Kidney epithelial cell (primary cell): ENCODE measurements at regions not wholly inside any gene's neighbourhood (a gene's known extent, or its start where the extent isn't known, plus 50 kb on each side); places are given as distances from the start of the nearest gene placed in this dataset.

Source experiments
- DNase-seq: peaks from one replicate; pipeline ENCODE4 v3.0.0-alpha.2; 2010; ENCODE audit warnings: low read depth
- H3K27me3 ChIP-seq: 2 replicates; pipeline ENCODE4 v1.6.0; 2011; ENCODE audit warnings: low read length; ENCODE audit not compliant: control insufficient read depth, insufficient read depth
- H3K36me3 ChIP-seq: 2 replicates; pipeline ENCODE4 v1.5.1; 2011; ENCODE audit warnings: low read length; ENCODE audit not compliant: control insufficient read depth, insufficient read depth
- H3K4me3 ChIP-seq: 2 replicates; pipeline ENCODE4 v1.5.1; 2011; ENCODE audit warnings: low read depth, mild to moderate bottlenecking, control low read depth, low read length
- CTCF ChIP-seq: IDR thresholded peaks from 2 replicates; pipeline ENCODE4 v1.5.1; 2011; ENCODE audit warnings: mild to moderate bottlenecking, moderate library complexity, low read length, control low read depth, inconsistent platforms; ENCODE audit not compliant: insufficient read depth, poor library complexity, severe bottlenecking

GRCh38 chr4:13126976-13127910 lies 356.9 kb downstream of the RAB28 start:
- no peak for DNase-seq
- H3K4me3 ChIP-seq = no peak overlapping the region
- H3K27me3 ChIP-seq = no peaks in the 10 kb centered on the region
- no peak for TF ChIP-seq CTCF
- H3K36me3 ChIP-seq = no peaks in the 10 kb centered on the region

- no peak for DNase-seq
- Histone ChIP-seq H3K27me3 (no peaks in the 10 kb centered on the region), H3K4me3 (no peak overlapping the region), H3K36me3 (no peaks in the 10 kb centered on the region)
- TF ChIP-seq CTCF = no peak
These were observed 365.5 kb downstream of the RAB28 start for GRCh38 chr4:13118633-13119032.

- no peaks in the 10 kb centered on the region for H3K36me3 ChIP-seq
- no peak for TF ChIP-seq CTCF
These were observed 367.0 kb downstream of the RAB28 start for GRCh38 chr4:13117185-13117584.

GRCh38 chr4:13112030-13112429 lies 372.1 kb downstream of the RAB28 start:
- Histone ChIP-seq H3K27me3 (no peaks in the 10 kb centered on the region), H3K36me3 (no peaks in the 10 kb centered on the region), H3K4me3 (no peak overlapping the region)
- no peak for TF ChIP-seq CTCF
- no peak for DNase-seq

More at GRCh38 chr4:13117185-13117584, 367.0 kb downstream of the RAB28 start:
- Histone ChIP-seq H3K27me3 (no peaks in the 10 kb centered on the region), H3K4me3 (no peak overlapping the region)
- DNase-seq = no peak

GRCh38 chr4:13109536-13109935 lies 374.6 kb downstream of the RAB28 start:
- H3K4me3 ChIP-seq = no peak overlapping the region
- H3K27me3 ChIP-seq = no peaks in the 10 kb centered on the region
- DNase-seq = no peak
- no peak for TF ChIP-seq CTCF
- no peaks in the 10 kb centered on the region for H3K36me3 ChIP-seq
